GM18511 (cell line): ENCODE measurements at regions not wholly inside any gene's neighbourhood (a gene's known extent, or its start where the extent isn't known, plus 50 kb on each side); places are given as distances from the start of the nearest gene placed in this dataset.
"Not testable (repeated sequence)": the region's sequence is repeated elsewhere in the genome, so short reads cannot be mapped to it uniquely, and the experiment has no call there.

ENCODE experiments used
- ATAC-seq: cut with Tn5 transposase; IDR thresholded peaks from one replicate; pipeline ENCODE4 v1.9.1; 2021; ENCODE audit warnings: mild to moderate bottlenecking, moderate library complexity; ENCODE audit not compliant: unreplicated experiment

GRCh38 chrX:149420566-149420965 lies 84.5 kb downstream of the IDS start:
- ATAC-seq = not testable (repeated sequence)

GRCh38 chrX:149398027-149398426 lies 107.1 kb downstream of the IDS start:
- ATAC-seq = no peak

GRCh38 chrX:149392921-149393320 lies 112.2 kb downstream of the IDS start:
- ATAC-seq = no peak

- no peak for ATAC-seq
Observed at GRCh38 chrX:149383852-149384251, 121.3 kb downstream of the IDS start.

- ATAC-seq = no peak
Observed at GRCh38 chrX:149374751-149375150, 130.4 kb downstream of the IDS start.

- no peak for ATAC-seq
Observed at GRCh38 chrX:149372866-149373265, 132.2 kb downstream of the IDS start.

GRCh38 chrX:149371986-149372385 lies 133.1 kb downstream of the IDS start:
- no peak for ATAC-seq

GRCh38 chrX:149370097-149370496 lies 135.0 kb downstream of the IDS start:
- no peak for ATAC-seq

GRCh38 chrX:149365552-149365951 lies 139.6 kb downstream of the IDS start:
- ATAC-seq = no peak

- ATAC-seq = no peak
Observed at GRCh38 chrX:149365061-149365460, 140.0 kb downstream of the IDS start.

- ATAC-seq = no peak
Observed at GRCh38 chrX:149363965-149364364, 141.1 kb downstream of the IDS start.

- no peak for ATAC-seq
Observed at GRCh38 chrX:149346306-149346705, 158.8 kb downstream of the IDS start.

GRCh38 chrX:149322316-149322715 lies 182.8 kb downstream of the IDS start:
- no peak for ATAC-seq

GRCh38 chrX:149313871-149314371 lies 191.2 kb downstream of the IDS start:
- no peak for ATAC-seq

GRCh38 chrX:149312988-149313387 lies 192.1 kb downstream of the IDS start:
- no peak for ATAC-seq

- no peak for ATAC-seq
Observed at GRCh38 chrX:149312097-149312496, 193.0 kb downstream of the IDS start.

- ATAC-seq = no peak
Observed at GRCh38 chrX:149302705-149303104, 202.4 kb downstream of the IDS start.

GRCh38 chrX:149298111-149298510 lies 207.0 kb downstream of the IDS start:
- no peak for ATAC-seq

- no peak for ATAC-seq
Observed at GRCh38 chrX:149296092-149296491, 209.0 kb downstream of the IDS start.

GRCh38 chrX:149286940-149287349 lies 218.2 kb downstream of the IDS start:
- ATAC-seq = peak; percentile 79

GRCh38 chrX:149284616-149285015 lies 220.5 kb downstream of the IDS start:
- ATAC-seq = no peak

GRCh38 chrX:149283853-149284252 lies 221.3 kb downstream of the IDS start:
- ATAC-seq = no peak

- ATAC-seq = no peak
Observed at GRCh38 chrX:149282909-149283308, 222.2 kb downstream of the IDS start.

GRCh38 chrX:149280011-149280410 lies 225.1 kb downstream of the IDS start:
- no peak for ATAC-seq
